ENCODE measurements at regions not wholly inside any gene's neighbourhood (a gene's known extent, or its start where the extent isn't known, plus 50 kb on each side); places are given as distances from the start of the nearest gene placed in this dataset.
"Not testable (repeated sequence)": the region's sequence is repeated elsewhere in the genome, so short reads cannot be mapped to it uniquely, and the experiment has no call there.

- no peak for DNase-seq
These were observed 507.1 kb downstream of the BRINP3 start for GRCh38 chr1:189970331-189971230.

- DNase-seq = no peak
These were observed 506.0 kb downstream of the BRINP3 start for GRCh38 chr1:189971656-189972055.

DNA sequence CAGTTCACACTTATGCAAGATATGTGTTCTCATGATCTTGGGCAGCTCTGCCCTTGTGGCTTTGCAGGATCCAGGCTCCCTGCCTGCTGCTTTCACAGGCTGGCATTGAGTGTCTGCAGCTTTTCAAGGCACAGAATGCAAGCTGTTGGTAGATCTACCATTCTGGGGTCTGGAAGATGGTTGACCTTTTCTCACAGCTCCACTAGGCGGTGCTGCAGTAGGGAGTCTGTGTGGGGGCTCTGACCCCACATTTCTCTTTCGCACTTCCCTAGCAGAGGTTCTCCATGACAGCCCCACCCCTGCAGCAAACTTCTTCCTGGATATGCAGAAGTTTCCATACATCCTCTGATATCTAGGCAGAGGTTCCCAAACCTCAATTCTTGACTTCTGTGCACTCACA, 500.5 kb downstream of the BRINP3 start:
- no peak for DNase-seq

- DNase-seq = no peak
These were observed 494.3 kb downstream of the BRINP3 start for GRCh38 chr1:189983166-189983890.

DNA sequence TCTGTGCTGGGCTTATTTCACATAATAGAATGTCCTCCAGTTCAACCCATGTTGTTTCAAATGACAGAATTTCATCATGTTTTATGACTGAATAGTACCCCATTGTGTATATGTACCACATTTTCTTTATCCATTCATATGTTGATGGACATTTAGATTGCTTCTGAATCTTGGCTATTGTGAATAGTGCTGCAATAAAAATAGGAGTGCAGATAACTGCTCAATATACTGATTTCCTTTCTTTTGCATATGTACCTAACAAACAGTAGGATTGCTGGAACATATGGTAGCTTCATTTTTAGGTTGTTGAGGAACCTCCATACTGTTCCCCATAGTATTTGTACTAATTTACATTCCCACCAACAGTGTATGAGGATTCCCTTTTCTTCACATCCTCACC, 491.1 kb downstream of the BRINP3 start:
- DNase-seq = no peak

DNA sequence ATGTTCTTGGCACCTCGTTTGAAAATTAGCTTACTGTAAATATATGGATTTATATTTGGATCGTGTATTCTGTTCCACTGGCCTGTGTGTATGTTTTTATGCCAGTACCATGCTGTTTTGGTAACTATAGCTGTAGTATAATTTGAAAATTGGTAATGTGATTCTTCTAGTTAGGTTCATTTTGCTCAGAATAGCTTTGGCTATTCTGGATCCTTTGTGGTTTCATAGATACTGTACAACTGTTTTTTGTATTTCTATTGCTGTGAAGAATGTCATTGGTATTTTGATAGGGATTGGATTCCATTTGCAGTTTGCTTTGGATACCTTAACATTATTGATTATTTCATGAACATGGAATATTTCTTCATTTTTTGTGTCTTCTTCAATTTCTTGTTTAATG, 490.2 kb downstream of the BRINP3 start:
- no peak for DNase-seq

DNA sequence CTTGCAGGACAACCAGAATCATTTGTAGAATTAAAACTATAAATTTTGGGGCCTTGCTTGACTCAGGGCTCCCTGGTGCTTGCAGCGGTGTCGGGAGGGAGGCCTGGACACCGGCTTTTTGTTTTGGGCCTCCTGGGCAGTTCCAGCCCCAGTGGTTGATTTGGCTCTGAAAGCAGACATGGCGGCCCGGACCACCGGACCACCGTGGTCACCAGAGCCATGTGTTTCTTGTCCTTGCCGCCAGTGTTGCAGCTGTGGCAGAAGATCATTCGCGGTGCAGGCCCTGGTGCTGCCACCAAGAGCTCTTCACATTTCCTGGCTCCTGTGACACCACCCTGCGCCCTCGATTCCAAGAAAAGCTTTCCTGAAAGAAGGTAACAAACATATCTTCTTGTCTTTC, 484.8 kb downstream of the BRINP3 start:
- no peak for DNase-seq

DNA sequence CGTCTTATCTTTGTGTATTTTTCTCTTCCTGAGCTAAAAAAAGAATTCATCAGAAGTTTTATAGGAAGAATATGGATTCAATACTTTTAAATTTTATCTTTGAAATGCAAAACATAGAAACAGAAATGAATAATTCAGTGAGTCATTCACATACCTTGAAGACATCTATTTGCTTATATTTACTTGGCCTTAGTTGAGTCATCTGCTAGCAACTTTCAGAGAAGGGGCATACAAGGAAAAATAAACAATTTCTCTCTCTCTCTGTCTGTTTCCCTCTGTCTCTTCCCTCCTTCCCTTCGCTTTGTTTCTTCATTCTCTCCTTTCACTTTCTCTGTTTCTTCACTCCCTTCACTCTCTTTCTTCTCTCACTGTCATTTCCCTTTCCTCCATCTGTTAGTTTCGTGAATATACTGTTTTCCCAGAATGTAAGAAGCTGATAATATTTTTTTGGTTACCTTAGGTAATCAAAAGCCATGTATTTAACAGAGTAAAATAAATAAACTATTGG, 477.2 kb downstream of the BRINP3 start:
- DNase-seq = no peak

GRCh38 chr1:190001187-190001586, 476.5 kb downstream of the BRINP3 start:
- no peak for DNase-seq

GRCh38 chr1:190003376-190003775, 474.3 kb downstream of the BRINP3 start:
- DNase-seq = no peak

GRCh38 chr1:190011585-190011984, 466.1 kb downstream of the BRINP3 start:
- DNase-seq = no peak

DNA sequence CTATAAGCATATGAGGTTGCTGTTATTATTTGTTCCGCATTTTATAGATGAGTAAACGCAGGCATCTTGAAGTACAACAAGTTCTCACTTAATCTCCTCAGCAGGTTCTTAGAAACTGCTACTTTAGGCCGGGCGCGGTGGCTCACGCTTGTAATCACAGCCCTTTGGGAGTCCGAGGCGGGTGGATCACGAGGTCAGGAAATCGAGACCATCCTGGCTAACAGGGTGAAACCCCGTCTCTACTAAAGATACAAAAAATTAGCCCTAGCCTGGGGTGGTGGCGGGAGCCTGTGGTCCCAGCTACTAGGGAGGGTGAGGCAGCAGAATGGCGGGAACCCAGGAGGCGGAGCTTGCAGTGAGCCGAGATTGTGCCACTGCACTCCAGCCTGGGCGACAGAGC, 458.5 kb downstream of the BRINP3 start:
- not testable (repeated sequence) for DNase-seq

DNA sequence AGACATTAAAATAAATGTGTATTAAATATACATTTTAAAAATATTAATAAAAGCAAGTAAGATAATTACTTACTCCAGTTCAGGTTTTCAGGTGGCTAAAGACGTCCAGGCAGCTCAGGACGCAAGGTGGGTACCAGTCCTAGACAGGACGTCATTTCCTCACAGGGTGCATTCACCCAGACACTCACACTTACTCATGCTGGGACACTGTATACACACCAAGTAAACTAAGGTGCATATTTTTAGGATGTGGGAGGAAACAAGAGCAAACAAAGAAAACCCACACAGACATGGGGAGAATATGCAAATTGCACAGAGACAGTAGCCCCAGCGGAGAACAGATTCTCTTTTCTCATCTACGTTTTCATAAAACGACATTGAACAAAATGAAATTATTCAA, 457.9 kb downstream of the BRINP3 start:
- DNase-seq = no peak

GRCh38 chr1:190022709-190023108, 455.0 kb downstream of the BRINP3 start:
- no peak for DNase-seq

DNA sequence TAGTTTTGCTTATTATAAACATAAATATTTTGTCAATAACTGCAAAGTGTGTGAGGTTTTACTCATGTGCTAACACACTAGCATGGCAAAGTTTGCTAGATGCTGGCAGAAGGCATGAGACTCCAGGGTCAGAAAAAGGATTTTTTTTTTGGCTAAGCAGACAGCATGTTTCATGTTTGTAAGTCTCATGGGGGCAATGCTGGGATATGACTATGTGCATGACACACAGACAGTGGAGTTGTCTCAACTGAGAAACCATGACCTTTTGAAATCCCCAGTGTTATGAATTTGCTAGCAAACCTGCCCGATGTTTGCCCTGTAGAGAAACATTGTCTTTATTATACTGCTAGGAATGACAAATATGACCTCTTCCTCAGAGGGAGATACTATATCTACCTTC, 448.2 kb downstream of the BRINP3 start:
- DNase-seq = no peak

DNA sequence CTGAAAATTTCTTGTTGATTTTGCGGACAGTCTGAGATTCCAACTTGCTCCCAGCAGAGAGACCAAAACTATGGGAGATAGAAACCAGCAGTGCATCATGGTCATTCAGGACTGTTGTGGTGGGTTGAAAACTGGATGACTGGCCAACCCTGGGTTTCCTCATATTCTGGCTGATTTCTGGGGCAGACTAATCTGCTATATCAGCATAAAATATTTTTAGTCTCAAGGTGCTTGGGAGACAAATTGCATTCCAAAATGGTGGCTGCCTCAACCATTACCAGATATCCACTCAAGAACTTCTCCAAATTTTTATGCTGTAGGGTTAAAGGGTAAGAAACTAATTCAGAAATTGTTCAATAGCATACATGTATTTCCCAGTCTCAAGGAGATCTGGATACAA, 434.0 kb downstream of the BRINP3 start:
- DNase-seq = no peak

DNA sequence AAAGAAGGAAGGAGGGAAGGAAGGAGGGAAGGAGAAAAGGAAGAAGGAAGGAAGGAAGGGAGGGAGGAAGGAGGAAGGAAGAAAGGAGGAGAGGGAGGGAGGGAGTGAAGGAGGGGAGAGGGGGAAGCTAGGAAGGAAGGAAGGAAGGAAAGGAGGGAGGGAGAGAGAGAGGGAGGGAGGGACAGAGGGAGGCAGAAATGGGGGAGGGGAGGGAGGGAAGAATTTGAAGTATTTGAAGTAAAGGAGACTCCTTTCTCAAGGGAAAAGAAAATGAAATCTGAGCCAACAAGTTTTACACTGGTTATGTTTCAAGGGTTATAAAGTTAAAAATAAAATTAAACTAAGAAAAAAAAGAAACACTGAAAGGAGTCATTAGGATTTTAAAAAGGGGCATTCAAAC, 431.4 kb downstream of the BRINP3 start:
- no peak for DNase-seq

Measured in activated CD4-positive, CD25-positive, alpha-beta regulatory T cell treated with anti-CD3 and anti-CD28 coated beads, Interleukin-2, amount 50 U/mL, for 72 hours (primary cell).